ENCODE measurements at regions not wholly inside any gene's neighbourhood (a gene's known extent, or its start where the extent isn't known, plus 50 kb on each side); places are given as distances from the start of the nearest gene placed in this dataset.

- no TSS peak for BruUV-seq (replicated peaks)
- Histone ChIP-seq H3K27ac (ENCODE audit: low read length) (no peak overlapping the region), H3K9me3 (ENCODE audit: control insufficient read depth, insufficient read depth, low read depth, low read length) (no peaks in the 10 kb centered on the region; the same call in 1 of the 2 replicates), H3K27me3 (ENCODE audit: control insufficient read depth, insufficient read depth, low read length) (no peaks in the 10 kb centered on the region), H3K36me3 (ENCODE audit: control insufficient read depth, insufficient read depth, low read length) (no peaks in the 10 kb centered on the region), H3K4me1 (ENCODE audit: control insufficient read depth, insufficient read depth, low read length) (no peaks in the 10 kb centered on the region), H3K4me3 (ENCODE audit: low read depth in 2 of 2, low read length in 2 of 2) (no peak overlapping the region)
- TF ChIP-seq SIN3A (IDR thresholded peaks at IDR 0.05; ENCODE audit: borderline replicate concordance, insufficient read depth, low read depth, low read length): no peak
- TF ChIP-seq POLR2AphosphoS5 (IDR thresholded peaks at IDR 0.05; ENCODE audit: low read depth, low read length): no peak
- TF ChIP-seq, protein P1, sequence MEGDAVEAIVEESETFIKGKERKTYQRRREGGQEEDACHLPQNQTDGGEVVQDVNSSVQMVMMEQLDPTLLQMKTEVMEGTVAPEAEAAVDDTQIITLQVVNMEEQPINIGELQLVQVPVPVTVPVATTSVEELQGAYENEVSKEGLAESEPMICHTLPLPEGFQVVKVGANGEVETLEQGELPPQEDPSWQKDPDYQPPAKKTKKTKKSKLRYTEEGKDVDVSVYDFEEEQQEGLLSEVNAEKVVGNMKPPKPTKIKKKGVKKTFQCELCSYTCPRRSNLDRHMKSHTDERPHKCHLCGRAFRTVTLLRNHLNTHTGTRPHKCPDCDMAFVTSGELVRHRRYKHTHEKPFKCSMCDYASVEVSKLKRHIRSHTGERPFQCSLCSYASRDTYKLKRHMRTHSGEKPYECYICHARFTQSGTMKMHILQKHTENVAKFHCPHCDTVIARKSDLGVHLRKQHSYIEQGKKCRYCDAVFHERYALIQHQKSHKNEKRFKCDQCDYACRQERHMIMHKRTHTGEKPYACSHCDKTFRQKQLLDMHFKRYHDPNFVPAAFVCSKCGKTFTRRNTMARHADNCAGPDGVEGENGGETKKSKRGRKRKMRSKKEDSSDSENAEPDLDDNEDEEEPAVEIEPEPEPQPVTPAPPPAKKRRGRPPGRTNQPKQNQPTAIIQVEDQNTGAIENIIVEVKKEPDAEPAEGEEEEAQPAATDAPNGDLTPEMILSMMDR (IDR thresholded peaks at IDR 0.05): no peak
- TF ChIP-seq, protein P2, sequence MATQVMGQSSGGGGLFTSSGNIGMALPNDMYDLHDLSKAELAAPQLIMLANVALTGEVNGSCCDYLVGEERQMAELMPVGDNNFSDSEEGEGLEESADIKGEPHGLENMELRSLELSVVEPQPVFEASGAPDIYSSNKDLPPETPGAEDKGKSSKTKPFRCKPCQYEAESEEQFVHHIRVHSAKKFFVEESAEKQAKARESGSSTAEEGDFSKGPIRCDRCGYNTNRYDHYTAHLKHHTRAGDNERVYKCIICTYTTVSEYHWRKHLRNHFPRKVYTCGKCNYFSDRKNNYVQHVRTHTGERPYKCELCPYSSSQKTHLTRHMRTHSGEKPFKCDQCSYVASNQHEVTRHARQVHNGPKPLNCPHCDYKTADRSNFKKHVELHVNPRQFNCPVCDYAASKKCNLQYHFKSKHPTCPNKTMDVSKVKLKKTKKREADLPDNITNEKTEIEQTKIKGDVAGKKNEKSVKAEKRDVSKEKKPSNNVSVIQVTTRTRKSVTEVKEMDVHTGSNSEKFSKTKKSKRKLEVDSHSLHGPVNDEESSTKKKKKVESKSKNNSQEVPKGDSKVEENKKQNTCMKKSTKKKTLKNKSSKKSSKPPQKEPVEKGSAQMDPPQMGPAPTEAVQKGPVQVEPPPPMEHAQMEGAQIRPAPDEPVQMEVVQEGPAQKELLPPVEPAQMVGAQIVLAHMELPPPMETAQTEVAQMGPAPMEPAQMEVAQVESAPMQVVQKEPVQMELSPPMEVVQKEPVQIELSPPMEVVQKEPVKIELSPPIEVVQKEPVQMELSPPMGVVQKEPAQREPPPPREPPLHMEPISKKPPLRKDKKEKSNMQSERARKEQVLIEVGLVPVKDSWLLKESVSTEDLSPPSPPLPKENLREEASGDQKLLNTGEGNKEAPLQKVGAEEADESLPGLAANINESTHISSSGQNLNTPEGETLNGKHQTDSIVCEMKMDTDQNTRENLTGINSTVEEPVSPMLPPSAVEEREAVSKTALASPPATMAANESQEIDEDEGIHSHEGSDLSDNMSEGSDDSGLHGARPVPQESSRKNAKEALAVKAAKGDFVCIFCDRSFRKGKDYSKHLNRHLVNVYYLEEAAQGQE (IDR thresholded peaks at IDR 0.05; ENCODE audit: insufficient read depth in 1 of 2, low read depth in 2 of 2, low read length in 1 of 2): no peak
- no peak for TF ChIP-seq TCF7L2 (IDR thresholded peaks at IDR 0.05; ENCODE audit: low read depth, low read length)
- ChIA-PET POLR2A (no interaction called here), CTCF (no interaction called here)
- DNase-seq (ENCODE audit: low read depth, low spot score) (no peak), ATAC-seq (no peak)
- in situ Hi-C loops (cut with HindIII; ENCODE audit: low pct_unique_long_range_greater_than_20kb, low sequenced_read_pairs): no loop called here
- intact Hi-C loops (cut with micrococcal nuclease; ENCODE audit: unreplicated experiment): no loop called here
Measured at GRCh38 chr6:9057937-9058336, 622.6 kb upstream of the SLC35B3 start.

DNA sequence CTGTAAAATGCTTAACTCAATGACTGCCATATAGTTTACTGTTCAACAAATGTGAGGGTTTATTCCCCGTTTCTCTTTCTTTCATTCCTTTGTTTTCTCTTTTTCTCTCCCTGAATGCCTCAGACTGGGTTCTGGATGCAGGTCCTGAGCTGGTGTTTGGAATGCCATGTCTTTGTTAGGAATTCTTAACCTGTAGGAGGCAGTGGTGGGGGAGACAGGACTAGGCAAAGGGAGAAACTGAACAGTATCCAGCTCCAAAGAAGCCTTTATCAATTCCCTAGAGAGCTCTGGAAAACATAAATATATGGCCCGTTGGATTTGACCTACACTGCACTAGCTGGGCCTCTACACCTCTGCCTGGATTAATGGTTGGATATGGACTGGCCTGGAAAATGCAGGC lies 621.2 kb upstream of the SLC35B3 start:
- in situ Hi-C loops (cut with HindIII; ENCODE audit: low pct_unique_long_range_greater_than_20kb, low sequenced_read_pairs): no loop called here
- no peaks in the 10 kb centered on the region for H3K36me3 ChIP-seq (ENCODE audit: control insufficient read depth, insufficient read depth, low read length)
- no TSS peak for BruUV-seq (replicated peaks)
- no peaks in the 10 kb centered on the region for H3K27me3 ChIP-seq (ENCODE audit: control insufficient read depth, insufficient read depth, low read length)
- ATAC-seq: no peak
- intact Hi-C loops (cut with micrococcal nuclease; ENCODE audit: unreplicated experiment): no loop called here
- H3K27ac ChIP-seq (ENCODE audit: low read length): no peak overlapping the region
- H3K9me3 ChIP-seq (ENCODE audit: control insufficient read depth, insufficient read depth, low read depth, low read length): no peaks in the 10 kb centered on the region; the same call in 1 of the 2 replicates
- H3K4me3 ChIP-seq (ENCODE audit: low read depth in 2 of 2, low read length in 2 of 2): no peak overlapping the region
- H3K4me1 ChIP-seq (ENCODE audit: control insufficient read depth, insufficient read depth, low read length): no peaks in the 10 kb centered on the region
- CTCF ChIA-PET: no interaction called here
- TF ChIP-seq, protein P1 (IDR thresholded peaks at IDR 0.05): no peak
- no peak for TF ChIP-seq POLR2AphosphoS5 (IDR thresholded peaks at IDR 0.05; ENCODE audit: low read depth, low read length)
- DNase-seq (ENCODE audit: low read depth, low spot score): no peak
- POLR2A ChIA-PET: no interaction called here

- ATAC-seq: no peak
Measured at GRCh38 chr6:9044426-9044825, 609.1 kb upstream of the SLC35B3 start.

More at GRCh38 chr6:9044426-9044825, 609.1 kb upstream of the SLC35B3 start:
- no TSS peak for BruUV-seq (replicated peaks)
- in situ Hi-C loops (cut with HindIII; ENCODE audit: low pct_unique_long_range_greater_than_20kb, low sequenced_read_pairs) (no loop called here), intact Hi-C loops (cut with micrococcal nuclease; ENCODE audit: unreplicated experiment) (no loop called here)
- Histone ChIP-seq H3K27ac (ENCODE audit: low read length) (no peak overlapping the region), H3K36me3 (ENCODE audit: control insufficient read depth, insufficient read depth, low read length) (no peaks in the 10 kb centered on the region), H3K4me3 (ENCODE audit: low read depth in 2 of 2, low read length in 2 of 2) (no peak overlapping the region), H3K9me3 (ENCODE audit: control insufficient read depth, insufficient read depth, low read depth, low read length) (no peaks in the 10 kb centered on the region), H3K27me3 (ENCODE audit: control insufficient read depth, insufficient read depth, low read length) (no peaks in the 10 kb centered on the region), H3K4me1 (ENCODE audit: control insufficient read depth, insufficient read depth, low read length) (no peaks in the 10 kb centered on the region)
- ChIA-PET POLR2A (no interaction called here), CTCF (interaction anchor here (0.9 kb wide), 1 partner anchor 22 kb away, joined by 5 read pairs; no protein-coding TSS in a partner anchor)
- TF ChIP-seq POLR2AphosphoS5 (IDR thresholded peaks at IDR 0.05; ENCODE audit: low read depth, low read length) (no peak), SIN3A (IDR thresholded peaks at IDR 0.05; ENCODE audit: borderline replicate concordance, insufficient read depth, low read depth, low read length) (no peak), TCF7L2 (IDR thresholded peaks at IDR 0.05; ENCODE audit: low read depth, low read length) (no peak)
- TF ChIP-seq, protein P2 (IDR thresholded peaks at IDR 0.05; ENCODE audit: insufficient read depth in 1 of 2, low read depth in 2 of 2, low read length in 1 of 2): no peak
- TF ChIP-seq, protein P1 (IDR thresholded peaks at IDR 0.05): no peak
- no peak for DNase-seq (ENCODE audit: low read depth, low spot score)

All from Panc1 (cell line).